ENCODE measurements at regions not wholly inside any gene's neighbourhood (a gene's known extent, or its start where the extent isn't known, plus 50 kb on each side); places are given as distances from the start of the nearest gene placed in this dataset.
"Not testable (repeated sequence)": the region's sequence is repeated elsewhere in the genome, so short reads cannot be mapped to it uniquely, and the experiment has no call there.

GRCh38 chr2:59851836-59852475, 701.5 kb downstream of the BCL11A start:
- no peak overlapping the region for H3K4me3 ChIP-seq (ENCODE audit: low read depth, low read length)

GRCh38 chr2:59850554-59850953, 702.9 kb downstream of the BCL11A start:
- no peak overlapping the region for H3K4me3 ChIP-seq (ENCODE audit: low read depth, low read length)

DNA sequence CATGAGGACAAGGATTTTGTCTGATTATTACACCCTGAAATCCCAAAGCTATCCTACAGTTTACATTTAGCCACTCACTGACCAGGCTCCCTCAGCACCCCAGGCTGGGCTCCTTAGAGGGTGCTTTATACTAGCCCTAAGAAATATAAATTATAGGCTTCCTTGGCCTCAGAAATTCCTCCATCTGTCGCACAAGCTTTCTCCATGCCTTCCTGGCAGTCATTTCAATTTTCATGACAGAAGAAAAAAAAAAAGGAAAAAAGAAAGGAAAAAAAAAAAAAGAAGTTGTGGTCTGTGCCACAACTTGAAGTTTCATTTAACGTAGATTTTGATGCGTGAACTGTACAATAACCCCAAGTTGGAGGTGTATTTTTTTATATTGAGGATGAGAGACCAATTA, 719.5 kb downstream of the BCL11A start:
- H3K4me3 ChIP-seq (ENCODE audit: low read depth, low read length) = no peak overlapping the region

- no peak overlapping the region for H3K4me3 ChIP-seq (ENCODE audit: low read depth, low read length)
These were observed 722.9 kb downstream of the BCL11A start for GRCh38 chr2:59830601-59831000.

- H3K4me3 ChIP-seq (ENCODE audit: low read depth, low read length) = no peak overlapping the region
These were observed 725.8 kb downstream of the BCL11A start for GRCh38 chr2:59827677-59828076.

DNA sequence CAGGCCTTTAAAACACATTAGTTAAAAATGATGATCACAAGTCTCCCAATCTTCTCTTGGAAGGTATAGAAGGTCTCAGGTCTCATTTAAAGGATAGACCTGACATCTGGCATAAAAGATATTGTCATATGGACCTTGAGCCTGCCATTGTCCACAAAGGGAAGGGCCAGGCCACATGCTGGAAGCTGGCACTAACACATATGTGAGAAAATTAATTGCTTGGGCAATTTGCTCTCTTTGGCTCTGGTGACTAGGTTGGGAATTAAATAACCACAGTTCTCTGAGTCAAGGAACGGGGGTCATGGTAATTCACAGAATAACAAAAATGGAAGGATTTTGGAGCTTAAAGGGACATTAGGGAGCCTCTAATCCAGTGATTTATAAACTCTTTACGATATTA, 727.3 kb downstream of the BCL11A start:
- no peak overlapping the region for H3K4me3 ChIP-seq (ENCODE audit: low read depth, low read length)

GRCh38 chr2:59824314-59824713, 729.1 kb downstream of the BCL11A start:
- no peak overlapping the region for H3K4me3 ChIP-seq (ENCODE audit: low read depth, low read length)

DNA sequence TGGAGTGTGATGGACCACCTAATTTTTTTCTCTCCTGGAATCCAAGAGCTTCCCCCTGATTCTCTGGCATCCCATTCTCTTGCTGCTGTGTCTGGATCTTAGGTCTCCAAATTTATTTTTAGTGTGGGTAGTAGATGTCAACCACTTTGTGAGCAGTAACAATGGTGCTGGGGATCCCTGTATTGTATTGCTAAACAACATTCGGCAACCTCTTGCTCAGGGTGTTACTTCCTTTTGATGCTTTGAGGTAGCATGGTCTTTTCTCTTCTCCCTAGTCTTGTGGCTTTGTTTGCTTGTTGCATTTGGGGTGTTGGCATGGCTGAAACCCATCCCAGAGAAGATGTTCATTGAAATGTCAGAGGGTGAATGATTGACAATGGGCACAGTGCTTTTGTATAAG, 737.4 kb downstream of the BCL11A start:
- no peak overlapping the region for H3K4me3 ChIP-seq (ENCODE audit: low read depth, low read length)

DNA sequence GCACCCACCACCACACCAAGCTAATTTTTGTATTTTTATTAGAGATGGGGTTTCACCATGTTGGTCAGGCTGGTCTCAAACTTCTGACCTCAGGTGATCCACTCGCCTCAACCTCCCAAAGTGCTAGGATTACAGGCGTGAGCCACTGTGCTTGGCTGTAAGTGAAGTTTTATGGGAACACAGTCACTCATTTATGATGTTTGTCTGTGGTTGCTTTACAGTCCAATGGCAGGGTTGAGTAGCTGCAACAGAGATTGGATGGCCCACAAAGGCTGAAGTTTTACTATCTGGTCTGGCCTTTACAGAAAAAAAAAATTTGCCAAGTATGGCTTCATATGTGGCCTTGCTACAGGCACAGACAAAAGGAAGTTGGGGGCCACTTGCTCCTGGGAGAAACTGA, 743.2 kb downstream of the BCL11A start:
- not testable (repeated sequence) for H3K4me3 ChIP-seq (ENCODE audit: low read depth, low read length)

- H3K4me3 ChIP-seq (ENCODE audit: low read depth, low read length) = no peak overlapping the region
These were observed 747.0 kb downstream of the BCL11A start for GRCh38 chr2:59806486-59806885.

GRCh38 chr2:59804732-59805131, 748.7 kb downstream of the BCL11A start:
- no peak overlapping the region for H3K4me3 ChIP-seq (ENCODE audit: low read depth, low read length)

DNA sequence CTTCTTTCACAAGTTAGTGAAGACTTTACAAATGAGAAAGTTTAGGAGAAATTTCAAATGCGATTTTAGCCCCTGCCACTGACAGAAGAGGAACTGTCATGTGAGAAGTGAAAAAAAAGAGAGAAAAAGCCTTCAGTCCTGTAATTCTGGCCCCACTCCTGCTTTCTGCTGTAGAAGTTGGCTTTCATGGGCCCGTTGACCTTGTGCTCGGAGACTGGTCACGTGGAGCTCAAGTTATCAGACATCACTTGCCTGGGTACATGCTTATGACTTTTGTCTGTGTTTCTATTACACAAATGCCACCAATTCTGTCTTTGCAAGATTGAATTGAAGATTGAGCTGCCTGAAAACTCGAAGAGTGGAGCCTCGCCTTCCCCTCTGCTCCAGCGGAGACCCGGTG, 749.9 kb downstream of the BCL11A start:
- H3K4me3 ChIP-seq (ENCODE audit: low read depth, low read length) = no peak overlapping the region

DNA sequence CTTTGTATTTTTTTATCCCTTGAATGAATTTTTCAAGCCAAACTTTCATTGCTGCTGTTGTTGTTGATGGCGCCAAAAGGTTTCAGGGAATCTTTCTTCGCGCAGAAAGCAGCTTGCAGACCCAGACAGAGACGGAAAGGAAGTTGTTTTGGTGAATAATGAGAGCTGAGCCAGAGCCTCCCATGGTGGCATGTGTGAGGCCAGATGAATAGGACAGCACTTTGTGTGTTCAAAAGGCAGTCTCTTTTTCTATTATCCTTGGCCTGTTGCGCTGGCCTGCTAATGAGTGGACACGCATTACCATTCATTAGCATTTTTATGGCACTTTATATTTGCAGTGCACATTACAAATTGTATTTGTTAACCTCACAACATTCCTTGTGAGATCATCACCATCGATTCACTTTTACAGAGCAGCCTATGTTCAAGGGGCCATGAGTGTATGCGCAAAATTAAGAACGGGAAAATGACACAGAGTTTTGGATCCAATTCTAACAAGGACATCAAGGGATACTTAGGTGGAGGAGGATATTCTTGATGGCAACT, 754.7 kb downstream of the BCL11A start:
- H3K4me3 ChIP-seq (ENCODE audit: low read depth, low read length) = no peak overlapping the region

GRCh38 chr2:59791004-59791618, 762.3 kb downstream of the BCL11A start:
- H3K4me3 ChIP-seq (ENCODE audit: low read depth, low read length) = no peak overlapping the region

- H3K4me3 ChIP-seq (ENCODE audit: low read depth, low read length) = no peak overlapping the region
These were observed 763.1 kb downstream of the BCL11A start for GRCh38 chr2:59790186-59791003.

DNA sequence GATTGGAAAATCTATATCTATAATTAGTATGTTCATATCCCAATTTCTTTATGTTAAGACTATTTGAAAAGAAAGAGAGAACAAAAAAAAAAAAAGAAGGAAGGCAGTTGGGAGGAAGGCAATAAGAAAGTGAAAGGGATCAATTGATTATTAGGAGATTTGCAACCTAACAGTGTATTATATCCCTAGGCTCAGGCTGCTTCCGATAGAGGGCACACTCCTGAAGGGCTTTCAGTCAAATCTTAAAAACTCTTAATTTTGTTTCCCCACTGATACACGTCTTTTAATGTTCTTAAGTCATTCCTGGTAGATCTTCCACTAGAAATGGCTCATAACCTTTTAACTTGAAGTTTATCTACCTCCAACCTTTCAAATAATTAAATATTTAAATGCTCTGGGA, 763.9 kb downstream of the BCL11A start:
- no peak overlapping the region for H3K4me3 ChIP-seq (ENCODE audit: low read depth, low read length)

GRCh38 chr2:59787095-59787494, 766.4 kb downstream of the BCL11A start:
- no peak overlapping the region for H3K4me3 ChIP-seq (ENCODE audit: low read depth, low read length)

DNA sequence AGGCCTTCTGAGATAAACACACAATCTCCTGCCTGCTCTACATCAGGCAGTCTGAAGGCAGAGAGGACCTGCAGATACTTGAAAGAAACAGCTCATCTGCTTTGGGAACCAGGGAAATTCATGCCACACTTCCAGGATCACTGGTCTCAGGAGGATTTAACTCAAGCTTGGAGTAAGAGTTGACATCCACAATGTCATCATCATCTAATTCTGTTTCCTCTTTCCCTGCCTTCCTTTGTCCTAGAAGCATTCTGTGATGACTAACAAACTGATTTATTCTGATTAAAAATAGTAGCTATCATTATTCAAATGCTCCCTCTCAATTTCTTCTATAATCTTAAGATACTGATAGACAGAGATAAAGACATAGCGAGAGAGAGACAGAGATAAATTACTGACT, 766.8 kb downstream of the BCL11A start:
- no peak overlapping the region for H3K4me3 ChIP-seq (ENCODE audit: low read depth, low read length)

- H3K4me3 ChIP-seq (ENCODE audit: low read depth, low read length) = no peak overlapping the region
These were observed 773.9 kb downstream of the BCL11A start for GRCh38 chr2:59779571-59779970.

GRCh38 chr2:59777120-59777519, 776.3 kb downstream of the BCL11A start:
- no peak overlapping the region for H3K4me3 ChIP-seq (ENCODE audit: low read depth, low read length)

DNA sequence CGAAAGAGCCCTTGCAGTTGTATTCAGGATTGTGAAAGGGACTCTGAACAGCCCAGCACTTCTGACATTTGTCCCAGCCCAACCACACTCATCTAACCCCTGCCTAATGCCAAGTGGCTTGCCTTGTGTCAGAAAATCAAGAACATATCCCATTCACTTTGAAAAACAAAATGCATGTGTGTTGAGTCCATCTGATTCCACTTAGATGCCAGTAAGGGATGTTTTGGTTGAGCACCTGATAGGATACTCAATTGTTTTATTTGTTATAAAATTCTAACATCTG, 776.8 kb downstream of the BCL11A start:
- no peak overlapping the region for H3K4me3 ChIP-seq (ENCODE audit: low read depth, low read length)

GRCh38 chr2:59774821-59775433, 778.5 kb downstream of the BCL11A start:
- no peak overlapping the region for H3K4me3 ChIP-seq (ENCODE audit: low read depth, low read length)
